TTC549 (cell line): ENCODE measurements at regions not wholly inside any gene's neighbourhood (a gene's known extent, or its start where the extent isn't known, plus 50 kb on each side); places are given as distances from the start of the nearest gene placed in this dataset.

ENCODE experiments used
- FAIRE-seq: peaks from 2 replicates; lab custom pipeline; 2012; peaks lifted over from hg19 to GRCh38; lab: Jason Lieb, UNC

- no peak for FAIRE-seq
Measured at GRCh38 chr7:21146642-21147423, 281.1 kb upstream of the SP4 start.

GRCh38 chr7:21149809-21150208 is 278.1 kb upstream of the SP4 start:
- no peak for FAIRE-seq

- FAIRE-seq, result no peak
Measured at GRCh38 chr7:21154614-21155013, 273.3 kb upstream of the SP4 start.

- FAIRE-seq, result no peak
Measured at GRCh38 chr7:21159506-21159905, 268.4 kb upstream of the SP4 start.

- no peak for FAIRE-seq
Measured at GRCh38 chr7:21160401-21160800, 267.5 kb upstream of the SP4 start.

GRCh38 chr7:21167942-21168341 is 259.9 kb upstream of the SP4 start:
- no peak for FAIRE-seq

GRCh38 chr7:21169667-21170580 is 258.0 kb upstream of the SP4 start:
- no peak for FAIRE-seq

GRCh38 chr7:21172800-21173199 is 255.1 kb upstream of the SP4 start:
- FAIRE-seq, result no peak

- no peak for FAIRE-seq
Measured at GRCh38 chr7:21173436-21173835, 254.4 kb upstream of the SP4 start.

GRCh38 chr7:21175714-21176113 is 252.2 kb upstream of the SP4 start:
- FAIRE-seq, result no peak

- FAIRE-seq, result no peak
Measured at GRCh38 chr7:21184942-21185652, 242.8 kb upstream of the SP4 start.

- no peak for FAIRE-seq
Measured at GRCh38 chr7:21185653-21186265, 242.1 kb upstream of the SP4 start.

- no peak for FAIRE-seq
Measured at GRCh38 chr7:21191321-21192073, 236.4 kb upstream of the SP4 start.

- FAIRE-seq, result no peak
Measured at GRCh38 chr7:21192657-21193056, 235.2 kb upstream of the SP4 start.

GRCh38 chr7:21193895-21194294 is 234.0 kb upstream of the SP4 start:
- no peak for FAIRE-seq

GRCh38 chr7:21194936-21195335 is 232.9 kb upstream of the SP4 start:
- no peak for FAIRE-seq

- FAIRE-seq, result no peak
Measured at GRCh38 chr7:21198921-21199320, 229.0 kb upstream of the SP4 start.

- no peak for FAIRE-seq
Measured at GRCh38 chr7:21200503-21200902, 227.4 kb upstream of the SP4 start.

- FAIRE-seq, result no peak
Measured at GRCh38 chr7:21214657-21215056, 213.2 kb upstream of the SP4 start.

GRCh38 chr7:21215307-21215706 is 212.6 kb upstream of the SP4 start:
- no peak for FAIRE-seq

- FAIRE-seq, result no peak
Measured at GRCh38 chr7:21217365-21217764, 210.5 kb upstream of the SP4 start.

- no peak for FAIRE-seq
Measured at GRCh38 chr7:21218155-21218554, 209.7 kb upstream of the SP4 start.
